NT2/D1 (cell line): ENCODE measurements at regions not wholly inside any gene's neighbourhood (a gene's known extent, or its start where the extent isn't known, plus 50 kb on each side); places are given as distances from the start of the nearest gene placed in this dataset.

Source experiments
- SUZ12 ChIP-seq: IDR thresholded peaks from 2 replicates; pipeline ENCODE4 v1.6.1; 2011; ENCODE audit not compliant: insufficient read length, insufficient read depth; ENCODE audit errors: extremely low read depth
- YY1 ChIP-seq: IDR thresholded peaks from 2 replicates; pipeline ENCODE4 v1.6.1; 2011; ENCODE audit not compliant: insufficient read length, insufficient read depth

DNA sequence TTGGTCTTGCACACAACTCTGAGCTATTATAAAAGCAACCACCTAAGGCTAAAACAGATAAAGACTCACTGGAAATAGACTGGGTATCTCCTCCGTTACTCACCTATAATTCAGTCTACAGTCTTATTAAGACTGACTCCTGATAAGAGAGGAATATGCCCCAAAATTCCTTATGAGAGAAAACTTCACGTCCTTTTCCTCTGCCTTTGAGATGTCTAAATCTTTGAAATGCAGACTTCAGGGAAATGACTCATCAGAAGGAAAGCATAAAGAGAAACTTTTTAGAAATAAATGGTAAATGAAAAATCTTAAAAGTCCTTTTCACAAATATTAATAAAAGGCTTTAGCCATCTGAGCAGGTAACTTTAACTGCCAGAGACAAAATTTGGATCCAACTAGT, 187.5 kb upstream of the RTL1 start:
- TF ChIP-seq YY1 = no peak
- TF ChIP-seq SUZ12 = no peak
